GM23338 (cell line): ENCODE measurements at regions not wholly inside any gene's neighbourhood (a gene's known extent, or its start where the extent isn't known, plus 50 kb on each side); places are given as distances from the start of the nearest gene placed in this dataset.

Experiments
- ATAC-seq: fragments of 200-7000 bp; cut with Tn5 transposase; 3 replicates; pipeline ENCODE4 v1.9.1; 2020
- DNase-seq: peaks from one replicate; pipeline ENCODE4 v3.0.0-alpha.2; 2015; ENCODE audit warnings: low spot score
- H2AFZ ChIP-seq: fragments of 200-600 bp; sonication (generic); 2 replicates; pipeline ENCODE4 v1.8.0; 2016; ENCODE audit warnings: antibody characterized with exemption, mild to moderate bottlenecking, moderate library complexity
- H3F3A ChIP-seq: fragments of 200-600 bp; sonication (generic); replicated peaks from 2 replicates; pipeline ENCODE4 v1.8.0; 2017; ENCODE audit warnings: antibody characterized with exemption, mixed run types, low read depth
- H3K27ac ChIP-seq: fragments of 200-600 bp; sonication (generic); 2 replicates; pipeline ENCODE4 v1.6.1; 2016; ENCODE audit warnings: low read depth
- H3K27me3 ChIP-seq: fragments of 200-600 bp; sonication (generic); 2 replicates; pipeline ENCODE4 v1.8.0; 2016; ENCODE audit warnings: mild to moderate bottlenecking, mixed run types, moderate library complexity; ENCODE audit not compliant: insufficient read depth
- H3K36me3 ChIP-seq: fragments of 200-600 bp; sonication (generic); 2 replicates; pipeline ENCODE4 v1.8.0; 2016; ENCODE audit warnings: mild to moderate bottlenecking; ENCODE audit not compliant: insufficient read depth
- H3K4me1 ChIP-seq: fragments of 200-600 bp; sonication (generic); 2 replicates; pipeline ENCODE4 v1.8.0; 2016; ENCODE audit warnings: mild to moderate bottlenecking, moderate library complexity; ENCODE audit not compliant: insufficient read depth
- H3K4me2 ChIP-seq: fragments of 200-600 bp; sonication (generic); 2 replicates; pipeline ENCODE4 v1.7.1; 2017; ENCODE audit warnings: mixed run types
- H3K4me3 ChIP-seq: fragments of 200-600 bp; sonication (generic); 2 replicates; pipeline ENCODE4 v1.6.1; 2016; ENCODE audit warnings: mixed run types
- H3K79me2 ChIP-seq: fragments of 200-600 bp; sonication (generic); replicated peaks from 2 replicates; pipeline ENCODE4 v1.8.0; 2017; ENCODE audit warnings: mild to moderate bottlenecking; ENCODE audit not compliant: insufficient read depth
- H3K9me2 ChIP-seq: fragments of 200-600 bp; sonication (generic); 2 replicates; pipeline ENCODE4 v1.8.0; 2017; ENCODE audit not compliant: insufficient read depth
- H4K20me1 ChIP-seq: fragments of 200-600 bp; sonication (generic); replicated peaks from 2 replicates; pipeline ENCODE4 v1.8.0; 2017; ENCODE audit warnings: mild to moderate bottlenecking; ENCODE audit not compliant: insufficient read depth
- H3K27ac Mint-ChIP-seq: 2 replicates; pipeline ENCODE4 v1.8.0; 2020; ENCODE audit warnings: inconsistent platforms, mild to moderate bottlenecking, moderate library complexity, mixed read lengths
- H3K27me3 Mint-ChIP-seq: 3 replicates; pipeline ENCODE4 v1.8.0; 2022; ENCODE audit warnings: low read depth, mild to moderate bottlenecking, moderate library complexity, mixed read lengths, inconsistent platforms; ENCODE audit not compliant: insufficient read depth, poor library complexity
- H3K36me3 Mint-ChIP-seq: 3 replicates; pipeline ENCODE4 v1.8.0; 2021; ENCODE audit warnings: low read depth, mild to moderate bottlenecking, inconsistent platforms, moderate library complexity, mixed read lengths
- H3K4me1 Mint-ChIP-seq: 3 replicates; pipeline ENCODE4 v1.8.0; 2020; ENCODE audit warnings: mild to moderate bottlenecking, inconsistent platforms, mixed read lengths
- H3K4me3 Mint-ChIP-seq: 3 replicates; pipeline ENCODE4 v1.8.0; 2021; ENCODE audit warnings: moderate library complexity, mild to moderate bottlenecking, inconsistent platforms, mixed read lengths
- H3K9me3 Mint-ChIP-seq: 3 replicates; pipeline ENCODE4 v1.8.0; 2020; ENCODE audit warnings: moderate library complexity, mild to moderate bottlenecking, inconsistent platforms, mixed read lengths
- CREB1 ChIP-seq: fragments of 250-450 bp; sonication (Bioruptor Pico); IDR thresholded peaks from 2 replicates; pipeline ENCODE4 v1.5.0; 2020; ENCODE audit warnings: low read depth, mild to moderate bottlenecking, moderate library complexity
- EZH2 ChIP-seq: fragments of 200-600 bp; sonication (generic); IDR thresholded peaks from one replicate; pipeline ENCODE4 v1.8.0; 2017; ENCODE audit warnings: antibody characterized with exemption, mild to moderate bottlenecking, low read depth; ENCODE audit not compliant: unreplicated experiment
- EZH2phosphoT487 ChIP-seq: fragments of 200-600 bp; sonication (generic); IDR thresholded peaks from one replicate; pipeline ENCODE4 v1.8.1; 2018; ENCODE audit warnings: antibody characterized with exemption; ENCODE audit not compliant: unreplicated experiment
- JUNB ChIP-seq: IDR thresholded peaks from one replicate; pipeline ENCODE4 v1.6.1; 2016; ENCODE audit warnings: antibody characterized with exemption; ENCODE audit not compliant: unreplicated experiment
- NANOG ChIP-seq: IDR thresholded peaks from 2 replicates; pipeline ENCODE4 v1.6.1; 2016; ENCODE audit warnings: antibody characterized with exemption, borderline replicate concordance
- POLR2AphosphoS5 ChIP-seq: IDR thresholded peaks from 2 replicates; pipeline ENCODE4 v1.6.1; 2016; ENCODE audit warnings: antibody characterized with exemption, low read depth
- STAT1 ChIP-seq: IDR thresholded peaks from one replicate; pipeline ENCODE4 v1.6.1; 2016; ENCODE audit warnings: antibody characterized with exemption; ENCODE audit not compliant: unreplicated experiment
- ZNF114 ChIP-seq: fragments of 250-450 bp; sonication (Bioruptor Pico); IDR thresholded peaks from 2 replicates; pipeline ENCODE4 v1.5.0; 2020; ENCODE audit warnings: mild to moderate bottlenecking, moderate library complexity
- ZNF331 ChIP-seq: fragments of 250-450 bp; sonication (Bioruptor Pico); IDR thresholded peaks from 2 replicates; pipeline ENCODE4 v1.5.0; 2020; ENCODE audit warnings: low read depth, mild to moderate bottlenecking, moderate library complexity
- TF ChIP-seq, protein P1 (sequence below): IDR thresholded peaks from one replicate; pipeline ENCODE4 v1.6.1; 2018; ENCODE audit warnings: antibody characterized with exemption; ENCODE audit not compliant: unreplicated experiment
- TF ChIP-seq, protein P2 (sequence below): IDR thresholded peaks from 2 replicates; pipeline ENCODE4 v1.6.1; 2016; ENCODE audit warnings: antibody characterized with exemption
- TF ChIP-seq, protein P3 (sequence below): fragments of 250-450 bp; sonication (Bioruptor Pico); IDR thresholded peaks from 2 replicates; pipeline ENCODE4 v1.5.0; 2020; ENCODE audit warnings: mild to moderate bottlenecking, moderate library complexity
- TF ChIP-seq, protein P4 (sequence below), 2 experiments: fragments of 200-600 bp in 1 of 2; sonication (generic) in 1 of 2; conservative IDR thresholded peaks; 2 replicates each; pipeline versions ENCODE4 v1.5.1 to v1.6.1; 2016 to 2017; ENCODE audit warnings: antibody characterized with exemption in 2 of 2, low read depth in 2 of 2, mild to moderate bottlenecking in 2 of 2, moderate library complexity in 1 of 2

DNA sequence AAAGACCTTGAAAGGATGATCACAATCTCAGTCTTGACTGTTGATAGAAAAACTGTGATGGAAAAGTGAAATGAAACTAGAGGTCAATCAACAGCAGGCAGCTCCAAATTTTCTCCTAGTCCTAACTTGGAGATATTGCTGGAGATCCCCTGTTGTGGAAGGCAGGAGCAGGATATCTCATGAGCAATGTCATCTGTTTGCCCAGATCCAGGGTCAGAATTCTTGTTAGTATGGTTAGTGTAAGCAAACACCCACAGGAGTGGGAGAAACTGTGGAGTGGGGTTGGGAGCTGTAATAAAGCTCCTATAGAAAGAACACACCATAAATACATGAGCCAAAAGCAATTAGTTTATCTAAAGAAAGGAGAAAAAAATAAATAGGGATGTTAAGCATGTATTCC, 169.0 kb downstream of the AKR1D1 start:
- H3K4me1 ChIP-seq = peaks cover 48% of the 10 kb centered on the region
- H3K4me3 Mint-ChIP-seq = no peak overlapping the region
- H2AFZ ChIP-seq = no peak overlapping the region

More for the DNA sequence above, 169.0 kb downstream of the AKR1D1 start:
- Histone ChIP-seq H4K20me1 (no peaks in the 10 kb centered on the region), H3K9me2 (no peaks in the 10 kb centered on the region), H3K36me3 (no peaks in the 10 kb centered on the region), H3K4me3 (no peak overlapping the region), H3K79me2 (no peaks in the 10 kb centered on the region), H3K27ac (peak overlapping the region; percentile 98), H3F3A (peaks cover 8% of the 10 kb centered on the region; the same call in 1 of the 2 replicates), H3K4me2 (no peak overlapping the region), H3K27me3 (no peaks in the 10 kb centered on the region)
- Mint-ChIP-seq H3K36me3 (peaks cover 16% of the 10 kb centered on the region; the same call in 2 of the 3 replicates), H3K27ac (peak overlapping the region; percentile 98), H3K9me3 (peaks cover 15% of the 10 kb centered on the region; the same call in 1 of the 3 replicates), H3K4me1 (peaks cover 45% of the 10 kb centered on the region), H3K27me3 (peaks cover 8% of the 10 kb centered on the region)
- ATAC-seq (no peak), DNase-seq (no peak)
- TF ChIP-seq, protein P1, sequence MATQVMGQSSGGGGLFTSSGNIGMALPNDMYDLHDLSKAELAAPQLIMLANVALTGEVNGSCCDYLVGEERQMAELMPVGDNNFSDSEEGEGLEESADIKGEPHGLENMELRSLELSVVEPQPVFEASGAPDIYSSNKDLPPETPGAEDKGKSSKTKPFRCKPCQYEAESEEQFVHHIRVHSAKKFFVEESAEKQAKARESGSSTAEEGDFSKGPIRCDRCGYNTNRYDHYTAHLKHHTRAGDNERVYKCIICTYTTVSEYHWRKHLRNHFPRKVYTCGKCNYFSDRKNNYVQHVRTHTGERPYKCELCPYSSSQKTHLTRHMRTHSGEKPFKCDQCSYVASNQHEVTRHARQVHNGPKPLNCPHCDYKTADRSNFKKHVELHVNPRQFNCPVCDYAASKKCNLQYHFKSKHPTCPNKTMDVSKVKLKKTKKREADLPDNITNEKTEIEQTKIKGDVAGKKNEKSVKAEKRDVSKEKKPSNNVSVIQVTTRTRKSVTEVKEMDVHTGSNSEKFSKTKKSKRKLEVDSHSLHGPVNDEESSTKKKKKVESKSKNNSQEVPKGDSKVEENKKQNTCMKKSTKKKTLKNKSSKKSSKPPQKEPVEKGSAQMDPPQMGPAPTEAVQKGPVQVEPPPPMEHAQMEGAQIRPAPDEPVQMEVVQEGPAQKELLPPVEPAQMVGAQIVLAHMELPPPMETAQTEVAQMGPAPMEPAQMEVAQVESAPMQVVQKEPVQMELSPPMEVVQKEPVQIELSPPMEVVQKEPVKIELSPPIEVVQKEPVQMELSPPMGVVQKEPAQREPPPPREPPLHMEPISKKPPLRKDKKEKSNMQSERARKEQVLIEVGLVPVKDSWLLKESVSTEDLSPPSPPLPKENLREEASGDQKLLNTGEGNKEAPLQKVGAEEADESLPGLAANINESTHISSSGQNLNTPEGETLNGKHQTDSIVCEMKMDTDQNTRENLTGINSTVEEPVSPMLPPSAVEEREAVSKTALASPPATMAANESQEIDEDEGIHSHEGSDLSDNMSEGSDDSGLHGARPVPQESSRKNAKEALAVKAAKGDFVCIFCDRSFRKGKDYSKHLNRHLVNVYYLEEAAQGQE = no peak
- TF ChIP-seq STAT1 = no peak
- no peak for TF ChIP-seq JUNB
- TF ChIP-seq, protein P2, sequence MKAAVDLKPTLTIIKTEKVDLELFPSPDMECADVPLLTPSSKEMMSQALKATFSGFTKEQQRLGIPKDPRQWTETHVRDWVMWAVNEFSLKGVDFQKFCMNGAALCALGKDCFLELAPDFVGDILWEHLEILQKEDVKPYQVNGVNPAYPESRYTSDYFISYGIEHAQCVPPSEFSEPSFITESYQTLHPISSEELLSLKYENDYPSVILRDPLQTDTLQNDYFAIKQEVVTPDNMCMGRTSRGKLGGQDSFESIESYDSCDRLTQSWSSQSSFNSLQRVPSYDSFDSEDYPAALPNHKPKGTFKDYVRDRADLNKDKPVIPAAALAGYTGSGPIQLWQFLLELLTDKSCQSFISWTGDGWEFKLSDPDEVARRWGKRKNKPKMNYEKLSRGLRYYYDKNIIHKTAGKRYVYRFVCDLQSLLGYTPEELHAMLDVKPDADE = no peak
- TF ChIP-seq, protein P3, sequence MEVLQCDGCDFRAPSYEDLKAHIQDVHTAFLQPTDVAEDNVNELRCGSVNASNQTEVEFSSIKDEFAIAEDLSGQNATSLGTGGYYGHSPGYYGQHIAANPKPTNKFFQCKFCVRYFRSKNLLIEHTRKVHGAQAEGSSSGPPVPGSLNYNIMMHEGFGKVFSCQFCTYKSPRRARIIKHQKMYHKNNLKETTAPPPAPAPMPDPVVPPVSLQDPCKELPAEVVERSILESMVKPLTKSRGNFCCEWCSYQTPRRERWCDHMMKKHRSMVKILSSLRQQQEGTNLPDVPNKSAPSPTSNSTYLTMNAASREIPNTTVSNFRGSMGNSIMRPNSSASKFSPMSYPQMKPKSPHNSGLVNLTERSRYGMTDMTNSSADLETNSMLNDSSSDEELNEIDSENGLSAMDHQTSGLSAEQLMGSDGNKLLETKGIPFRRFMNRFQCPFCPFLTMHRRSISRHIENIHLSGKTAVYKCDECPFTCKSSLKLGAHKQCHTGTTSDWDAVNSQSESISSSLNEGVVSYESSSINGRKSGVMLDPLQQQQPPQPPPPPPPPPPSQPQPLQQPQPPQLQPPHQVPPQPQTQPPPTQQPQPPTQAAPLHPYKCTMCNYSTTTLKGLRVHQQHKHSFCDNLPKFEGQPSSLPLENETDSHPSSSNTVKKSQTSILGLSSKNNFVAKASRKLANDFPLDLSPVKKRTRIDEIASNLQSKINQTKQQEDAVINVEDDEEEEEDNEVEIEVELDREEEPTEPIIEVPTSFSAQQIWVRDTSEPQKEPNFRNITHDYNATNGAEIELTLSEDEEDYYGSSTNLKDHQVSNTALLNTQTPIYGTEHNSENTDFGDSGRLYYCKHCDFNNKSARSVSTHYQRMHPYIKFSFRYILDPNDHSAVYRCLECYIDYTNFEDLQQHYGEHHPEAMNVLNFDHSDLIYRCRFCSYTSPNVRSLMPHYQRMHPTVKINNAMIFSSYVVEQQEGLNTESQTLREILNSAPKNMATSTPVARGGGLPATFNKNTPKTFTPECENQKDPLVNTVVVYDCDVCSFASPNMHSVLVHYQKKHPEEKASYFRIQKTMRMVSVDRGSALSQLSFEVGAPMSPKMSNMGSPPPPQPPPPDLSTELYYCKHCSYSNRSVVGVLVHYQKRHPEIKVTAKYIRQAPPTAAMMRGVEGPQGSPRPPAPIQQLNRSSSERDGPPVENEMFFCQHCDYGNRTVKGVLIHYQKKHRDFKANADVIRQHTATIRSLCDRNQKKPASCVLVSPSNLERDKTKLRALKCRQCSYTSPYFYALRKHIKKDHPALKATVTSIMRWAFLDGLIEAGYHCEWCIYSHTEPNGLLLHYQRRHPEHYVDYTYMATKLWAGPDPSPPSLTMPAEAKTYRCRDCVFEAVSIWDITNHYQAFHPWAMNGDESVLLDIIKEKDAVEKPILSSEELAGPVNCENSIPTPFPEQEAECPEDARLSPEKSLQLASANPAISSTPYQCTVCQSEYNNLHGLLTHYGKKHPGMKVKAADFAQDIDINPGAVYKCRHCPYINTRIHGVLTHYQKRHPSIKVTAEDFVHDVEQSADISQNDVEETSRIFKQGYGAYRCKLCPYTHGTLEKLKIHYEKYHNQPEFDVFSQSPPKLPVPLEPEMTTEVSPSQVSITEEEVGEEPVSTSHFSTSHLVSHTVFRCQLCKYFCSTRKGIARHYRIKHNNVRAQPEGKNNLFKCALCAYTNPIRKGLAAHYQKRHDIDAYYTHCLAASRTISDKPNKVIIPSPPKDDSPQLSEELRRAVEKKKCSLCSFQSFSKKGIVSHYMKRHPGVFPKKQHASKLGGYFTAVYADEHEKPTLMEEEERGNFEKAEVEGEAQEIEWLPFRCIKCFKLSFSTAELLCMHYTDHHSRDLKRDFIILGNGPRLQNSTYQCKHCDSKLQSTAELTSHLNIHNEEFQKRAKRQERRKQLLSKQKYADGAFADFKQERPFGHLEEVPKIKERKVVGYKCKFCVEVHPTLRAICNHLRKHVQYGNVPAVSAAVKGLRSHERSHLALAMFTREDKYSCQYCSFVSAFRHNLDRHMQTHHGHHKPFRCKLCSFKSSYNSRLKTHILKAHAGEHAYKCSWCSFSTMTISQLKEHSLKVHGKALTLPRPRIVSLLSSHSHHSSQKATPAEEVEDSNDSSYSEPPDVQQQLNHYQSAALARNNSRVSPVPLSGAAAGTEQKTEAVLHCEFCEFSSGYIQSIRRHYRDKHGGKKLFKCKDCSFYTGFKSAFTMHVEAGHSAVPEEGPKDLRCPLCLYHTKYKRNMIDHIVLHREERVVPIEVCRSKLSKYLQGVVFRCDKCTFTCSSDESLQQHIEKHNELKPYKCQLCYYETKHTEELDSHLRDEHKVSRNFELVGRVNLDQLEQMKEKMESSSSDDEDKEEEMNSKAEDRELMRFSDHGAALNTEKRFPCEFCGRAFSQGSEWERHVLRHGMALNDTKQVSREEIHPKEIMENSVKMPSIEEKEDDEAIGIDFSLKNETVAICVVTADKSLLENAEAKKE (CRISPR knock-in tag) = no peak
- TF ChIP-seq, protein P4, sequence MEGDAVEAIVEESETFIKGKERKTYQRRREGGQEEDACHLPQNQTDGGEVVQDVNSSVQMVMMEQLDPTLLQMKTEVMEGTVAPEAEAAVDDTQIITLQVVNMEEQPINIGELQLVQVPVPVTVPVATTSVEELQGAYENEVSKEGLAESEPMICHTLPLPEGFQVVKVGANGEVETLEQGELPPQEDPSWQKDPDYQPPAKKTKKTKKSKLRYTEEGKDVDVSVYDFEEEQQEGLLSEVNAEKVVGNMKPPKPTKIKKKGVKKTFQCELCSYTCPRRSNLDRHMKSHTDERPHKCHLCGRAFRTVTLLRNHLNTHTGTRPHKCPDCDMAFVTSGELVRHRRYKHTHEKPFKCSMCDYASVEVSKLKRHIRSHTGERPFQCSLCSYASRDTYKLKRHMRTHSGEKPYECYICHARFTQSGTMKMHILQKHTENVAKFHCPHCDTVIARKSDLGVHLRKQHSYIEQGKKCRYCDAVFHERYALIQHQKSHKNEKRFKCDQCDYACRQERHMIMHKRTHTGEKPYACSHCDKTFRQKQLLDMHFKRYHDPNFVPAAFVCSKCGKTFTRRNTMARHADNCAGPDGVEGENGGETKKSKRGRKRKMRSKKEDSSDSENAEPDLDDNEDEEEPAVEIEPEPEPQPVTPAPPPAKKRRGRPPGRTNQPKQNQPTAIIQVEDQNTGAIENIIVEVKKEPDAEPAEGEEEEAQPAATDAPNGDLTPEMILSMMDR (conservative IDR thresholded peaks at IDR 0.05; ENCODE audit: low read depth in 2 of 2) = no peak
- TF ChIP-seq EZH2 = no peak
- TF ChIP-seq ZNF114 (CRISPR knock-in tag) = no peak
- no peak for TF ChIP-seq ZNF331 (CRISPR knock-in tag)
- TF ChIP-seq EZH2phosphoT487 = no peak
- no peak for TF ChIP-seq POLR2AphosphoS5
- no peak for TF ChIP-seq NANOG
- no peak for TF ChIP-seq CREB1
